HPDE6-E6E7 (cell line): ENCODE measurements at regions not wholly inside any gene's neighbourhood (a gene's known extent, or its start where the extent isn't known, plus 50 kb on each side); places are given as distances from the start of the nearest gene placed in this dataset.
"Not testable (repeated sequence)": the region's sequence is repeated elsewhere in the genome, so short reads cannot be mapped to it uniquely, and the experiment has no call there.

Experiments used
- DNase-seq: peaks from one replicate; pipeline ENCODE4 v3.0.0; 2011; ENCODE audit warnings: missing footprints; ENCODE audit errors: extremely low spot score

GRCh38 chr2:231644426-231644825, 51.8 kb downstream of the TEX44 start:
- no peak for DNase-seq

GRCh38 chr2:231646476-231646875, 53.8 kb downstream of the TEX44 start:
- DNase-seq: no peak

- peak; percentile 58 for DNase-seq
Observed at GRCh38 chr2:231648579-231649174, 56.0 kb downstream of the TEX44 start.

- DNase-seq: not testable (repeated sequence)
Observed at GRCh38 chr2:231651561-231651960, 56.8 kb upstream of the PTMA start.

GRCh38 chr2:231655488-231655887, 52.8 kb upstream of the PTMA start:
- DNase-seq: no peak

- DNase-seq: no peak
Observed at GRCh38 chr2:231655894-231656293, 52.4 kb upstream of the PTMA start.
